Activated T-helper 2 cell treated with anti-CD3 and anti-CD28 coated beads, Interferon-gamma antibody, Interleukin-2, Interleukin-4, amounts not matched to agents 10 μg/mL and 5 μg/mL and 100 μg/mL, durations not matched to agents 14 hours and 24 hours and 36 hours (primary cell): ENCODE measurements at regions not wholly inside any gene's neighbourhood (a gene's known extent, or its start where the extent isn't known, plus 50 kb on each side); places are given as distances from the start of the nearest gene placed in this dataset.

ENCODE experiments used
- DNase-seq: peaks from one replicate; pipeline ENCODE4 v3.0.0; 2021; ENCODE audit warnings: low spot score
- H3K27ac Mint-ChIP-seq: one replicate; pipeline ENCODE4 v1.8.0; 2021; ENCODE audit warnings: mixed read lengths
- H3K27me3 Mint-ChIP-seq: one replicate; pipeline ENCODE4 v1.8.0; 2021; ENCODE audit warnings: low read depth, mixed read lengths
- H3K36me3 Mint-ChIP-seq: one replicate; pipeline ENCODE4 v1.8.0; 2021; ENCODE audit warnings: low read depth, mixed read lengths
- H3K4me1 Mint-ChIP-seq: one replicate; pipeline ENCODE4 v1.8.0; 2021; ENCODE audit warnings: low read depth, mixed read lengths
- H3K4me3 Mint-ChIP-seq: one replicate; pipeline ENCODE4 v1.8.0; 2021; ENCODE audit warnings: low read depth, mild to moderate bottlenecking, moderate library complexity, mixed read lengths
- H3K9me3 Mint-ChIP-seq: one replicate; pipeline ENCODE4 v1.8.0; 2021; ENCODE audit warnings: mixed read lengths
- intact Hi-C: fragments of 100-400 bp; cut with micrococcal nuclease; formaldehyde crosslinking; loops from one replicate; pipeline ENCODE4 v1.15.1; 2023

DNA sequence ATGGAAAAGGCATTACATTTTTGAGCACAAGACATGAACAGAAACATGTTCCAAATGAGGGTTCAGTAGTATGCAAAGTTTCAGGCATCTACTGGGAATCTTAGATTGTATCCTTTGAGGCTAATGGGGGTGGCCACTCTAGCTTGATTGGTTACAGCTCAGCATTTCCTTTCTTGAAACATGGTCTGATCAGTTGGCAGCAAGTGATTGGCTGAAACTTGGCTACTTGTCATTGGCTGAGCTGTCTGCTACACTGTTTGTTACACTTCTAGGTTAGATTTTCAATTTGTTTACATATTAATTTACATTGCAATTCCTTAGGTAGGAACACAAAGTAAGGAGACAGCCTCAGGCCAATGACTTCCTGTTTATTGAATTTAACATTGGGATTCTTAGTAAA lies 918.0 kb upstream of the SEL1L start:
- intact Hi-C loops, result no loop called here

DNA sequence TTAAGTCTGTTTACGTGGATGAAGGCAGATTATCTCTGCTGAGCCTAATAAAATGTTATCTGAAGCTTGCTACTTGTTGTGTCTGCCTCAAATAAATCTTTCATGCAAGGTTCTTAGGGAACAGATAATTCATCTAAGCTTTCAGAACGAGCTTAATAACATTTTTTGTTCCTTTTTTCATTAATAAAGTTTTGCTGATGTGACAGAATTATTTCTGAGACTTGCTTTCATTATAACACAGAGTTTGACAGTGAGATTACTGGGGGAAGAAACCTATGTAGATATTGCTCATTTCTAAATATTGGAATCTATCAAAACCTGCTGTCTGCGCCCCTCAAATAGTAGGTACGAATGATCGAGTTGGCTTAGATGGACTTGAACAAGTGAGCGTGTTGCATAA lies 948.7 kb upstream of the SEL1L start:
- peaks cover 43% of the 10 kb centered on the region for H3K9me3 Mint-ChIP-seq
- no peaks in the 10 kb centered on the region for H3K4me1 Mint-ChIP-seq
- DNase-seq, result no peak
- intact Hi-C loops, result no loop called here
- H3K27ac Mint-ChIP-seq, result no peak overlapping the region
- no peak overlapping the region for H3K4me3 Mint-ChIP-seq
- H3K36me3 Mint-ChIP-seq, result no peaks in the 10 kb centered on the region
- H3K27me3 Mint-ChIP-seq, result no peaks in the 10 kb centered on the region

More for the DNA sequence above, 918.0 kb upstream of the SEL1L start:
- H3K9me3 Mint-ChIP-seq, result peaks cover 17% of the 10 kb centered on the region
- no peak for DNase-seq
- no peak overlapping the region for H3K4me3 Mint-ChIP-seq
- H3K27ac Mint-ChIP-seq, result no peak overlapping the region
- no peaks in the 10 kb centered on the region for H3K4me1 Mint-ChIP-seq
- no peaks in the 10 kb centered on the region for H3K27me3 Mint-ChIP-seq
- H3K36me3 Mint-ChIP-seq, result no peaks in the 10 kb centered on the region

DNA sequence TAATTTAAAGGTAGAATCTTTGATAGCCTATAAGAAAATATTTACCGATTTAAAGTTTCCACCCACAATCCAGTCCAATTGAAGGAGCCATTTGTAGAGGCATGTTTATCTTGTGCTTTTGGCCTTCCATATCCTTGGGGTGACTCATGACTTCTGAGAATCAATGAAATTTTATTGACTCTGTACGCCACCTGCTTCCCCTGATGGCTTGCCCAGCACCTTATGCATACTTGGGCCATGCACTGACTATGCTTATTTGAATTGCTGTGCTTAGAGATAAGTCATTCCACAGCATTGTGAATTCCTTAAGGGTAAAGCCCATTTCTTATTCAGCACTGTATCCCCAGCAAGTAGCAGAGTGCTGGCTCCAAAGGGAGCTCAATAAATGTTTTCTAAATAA lies 954.8 kb upstream of the SEL1L start:
- no peak overlapping the region for H3K27ac Mint-ChIP-seq
- no peaks in the 10 kb centered on the region for H3K4me1 Mint-ChIP-seq
- no peak overlapping the region for H3K4me3 Mint-ChIP-seq
- peaks cover 40% of the 10 kb centered on the region for H3K9me3 Mint-ChIP-seq
- intact Hi-C loops, result no loop called here
- no peaks in the 10 kb centered on the region for H3K36me3 Mint-ChIP-seq
- DNase-seq, result no peak
- no peaks in the 10 kb centered on the region for H3K27me3 Mint-ChIP-seq

DNA sequence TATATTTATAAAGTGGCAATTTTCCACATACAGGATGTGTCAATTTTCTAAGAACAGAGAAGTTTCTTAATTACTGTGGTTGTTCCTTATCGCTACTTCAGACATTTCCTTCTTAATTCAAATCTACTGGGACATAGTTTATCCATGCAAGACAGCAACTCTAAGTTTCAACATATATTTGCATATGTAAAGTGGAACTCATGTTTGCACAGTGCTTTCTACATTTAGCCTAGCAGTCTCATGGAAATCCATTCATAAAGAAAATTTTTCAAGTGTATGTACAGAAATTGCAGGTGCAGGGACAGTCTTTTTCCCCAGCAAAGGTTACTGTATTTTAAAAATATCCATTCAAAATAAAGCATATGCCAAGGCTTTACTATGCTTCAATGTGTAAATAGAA lies 956.7 kb upstream of the SEL1L start:
- no peak for DNase-seq
- intact Hi-C loops, result no loop called here

DNA sequence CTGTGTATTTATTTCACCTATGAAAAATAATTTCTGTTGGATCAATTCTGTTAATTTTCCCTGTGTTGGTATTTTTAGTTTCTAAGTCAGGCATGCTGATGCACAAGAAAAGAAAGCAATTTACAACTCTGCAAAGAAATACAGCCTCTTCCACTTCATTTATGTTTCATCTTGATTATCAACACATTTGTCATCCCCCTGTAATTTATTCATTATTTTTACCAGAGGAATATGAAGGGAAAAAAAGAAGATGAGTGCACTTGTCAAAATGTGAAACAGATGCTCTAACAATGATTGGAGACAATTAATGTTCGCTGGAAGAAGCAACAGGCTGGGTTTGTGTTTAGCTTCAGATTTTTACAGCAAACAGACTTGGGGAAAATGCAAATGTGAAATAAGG lies 958.5 kb upstream of the SEL1L start:
- intact Hi-C loops, result no loop called here
- Mint-ChIP-seq H3K4me3 (no peak overlapping the region), H3K9me3 (peaks cover 38% of the 10 kb centered on the region), H3K4me1 (no peaks in the 10 kb centered on the region), H3K27me3 (no peaks in the 10 kb centered on the region), H3K27ac (no peak overlapping the region), H3K36me3 (no peaks in the 10 kb centered on the region)
- DNase-seq, result no peak

More for the DNA sequence above, 956.7 kb upstream of the SEL1L start:
- Mint-ChIP-seq H3K27me3 (no peaks in the 10 kb centered on the region), H3K36me3 (no peaks in the 10 kb centered on the region), H3K27ac (no peak overlapping the region), H3K9me3 (peaks cover 32% of the 10 kb centered on the region), H3K4me3 (no peak overlapping the region), H3K4me1 (no peaks in the 10 kb centered on the region)

DNA sequence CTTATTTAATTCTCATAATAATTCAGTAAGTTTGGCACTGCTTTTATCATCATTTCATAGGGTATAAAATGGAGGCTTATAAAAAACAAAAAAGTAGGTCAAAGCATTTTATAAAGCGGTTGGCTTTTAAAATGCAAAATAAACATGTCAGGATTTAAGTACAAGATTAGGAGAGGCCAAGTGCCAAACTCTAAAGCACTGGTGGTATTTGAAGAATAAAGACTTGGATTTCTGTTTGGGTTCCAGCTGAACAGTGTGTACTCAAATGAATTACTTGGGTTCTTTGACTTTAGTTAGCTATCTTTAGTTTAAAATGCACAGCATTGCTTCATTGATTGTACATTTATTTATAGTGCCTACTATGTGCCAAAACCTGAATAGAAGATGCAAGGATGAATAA lies 966.6 kb upstream of the SEL1L start:
- no peaks in the 10 kb centered on the region for H3K4me1 Mint-ChIP-seq
- H3K4me3 Mint-ChIP-seq, result no peak overlapping the region
- H3K27me3 Mint-ChIP-seq, result no peaks in the 10 kb centered on the region
- peaks cover 29% of the 10 kb centered on the region for H3K9me3 Mint-ChIP-seq
- no peaks in the 10 kb centered on the region for H3K36me3 Mint-ChIP-seq
- DNase-seq, result no peak
- H3K27ac Mint-ChIP-seq, result no peak overlapping the region
- intact Hi-C loops, result no loop called here

DNA sequence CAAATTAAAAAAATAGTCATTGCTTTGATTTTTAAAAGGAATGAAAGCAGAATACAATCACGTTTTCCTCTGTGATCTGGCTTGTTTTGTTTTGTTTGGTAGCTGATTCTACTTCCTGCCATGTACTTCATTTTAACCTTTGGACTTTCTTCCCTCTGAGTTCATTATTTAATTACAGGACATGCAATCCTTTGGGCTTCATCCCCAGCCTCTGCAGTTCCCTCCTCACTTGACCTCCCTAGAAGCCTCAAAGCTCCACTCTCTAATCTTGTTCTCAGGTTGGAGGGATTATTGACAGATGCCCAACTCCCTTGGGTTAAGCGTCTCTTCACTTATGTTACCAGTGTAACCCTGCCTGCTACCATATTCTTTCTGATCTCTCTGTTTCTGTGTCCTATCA lies 967.9 kb upstream of the SEL1L start:
- Mint-ChIP-seq H3K4me3 (no peak overlapping the region), H3K9me3 (peaks cover 23% of the 10 kb centered on the region), H3K36me3 (no peaks in the 10 kb centered on the region), H3K27me3 (no peaks in the 10 kb centered on the region), H3K4me1 (no peaks in the 10 kb centered on the region), H3K27ac (no peak overlapping the region)
- intact Hi-C loops, result no loop called here
- DNase-seq, result no peak

DNA sequence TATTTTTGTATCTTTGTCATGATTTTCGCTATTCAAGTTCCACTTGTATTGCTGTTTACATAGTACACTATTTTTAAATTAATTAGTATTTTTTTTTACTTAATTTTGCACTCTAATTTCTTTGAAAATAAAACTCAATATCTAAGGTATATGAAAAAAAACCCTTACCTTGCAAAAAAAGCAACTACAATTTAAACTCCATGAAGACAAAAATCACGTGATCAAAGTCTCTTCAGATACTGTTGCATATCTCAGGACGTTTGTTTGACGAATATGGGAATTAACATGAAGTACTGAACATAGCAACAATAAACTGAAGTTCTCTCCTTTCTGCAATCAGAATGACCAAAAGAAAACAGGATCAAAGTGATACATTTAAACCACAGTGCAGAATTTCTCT lies 968.4 kb upstream of the SEL1L start:
- H3K9me3 Mint-ChIP-seq, result peaks cover 24% of the 10 kb centered on the region
- no peaks in the 10 kb centered on the region for H3K4me1 Mint-ChIP-seq
- no peaks in the 10 kb centered on the region for H3K27me3 Mint-ChIP-seq
- H3K4me3 Mint-ChIP-seq, result no peak overlapping the region
- no peak for DNase-seq
- intact Hi-C loops, result no loop called here
- H3K27ac Mint-ChIP-seq, result no peak overlapping the region
- H3K36me3 Mint-ChIP-seq, result no peaks in the 10 kb centered on the region

DNA sequence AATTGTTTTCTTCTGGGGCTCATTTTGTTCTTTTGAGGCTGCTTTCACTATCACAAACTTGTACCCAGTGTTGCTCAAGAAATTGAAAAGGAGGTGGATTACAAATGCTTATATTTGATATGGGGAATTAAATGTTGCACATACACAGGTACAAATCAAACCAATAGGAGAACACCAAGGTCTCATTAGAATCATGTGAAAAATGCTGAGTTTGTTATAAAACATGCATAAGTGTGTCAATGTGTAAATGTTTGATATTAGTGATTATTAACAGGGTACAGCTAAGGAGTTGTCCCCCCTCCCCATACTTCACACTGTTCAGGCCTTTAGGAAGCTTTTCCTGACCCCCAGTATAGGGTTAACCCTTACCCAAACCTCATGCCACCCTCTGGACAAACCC lies 971.2 kb upstream of the SEL1L start:
- DNase-seq, result no peak
- Mint-ChIP-seq H3K4me3 (no peak overlapping the region), H3K27me3 (no peaks in the 10 kb centered on the region), H3K4me1 (no peaks in the 10 kb centered on the region), H3K36me3 (no peaks in the 10 kb centered on the region), H3K27ac (no peak overlapping the region), H3K9me3 (peaks cover 27% of the 10 kb centered on the region)
- intact Hi-C loops, result no loop called here

DNA sequence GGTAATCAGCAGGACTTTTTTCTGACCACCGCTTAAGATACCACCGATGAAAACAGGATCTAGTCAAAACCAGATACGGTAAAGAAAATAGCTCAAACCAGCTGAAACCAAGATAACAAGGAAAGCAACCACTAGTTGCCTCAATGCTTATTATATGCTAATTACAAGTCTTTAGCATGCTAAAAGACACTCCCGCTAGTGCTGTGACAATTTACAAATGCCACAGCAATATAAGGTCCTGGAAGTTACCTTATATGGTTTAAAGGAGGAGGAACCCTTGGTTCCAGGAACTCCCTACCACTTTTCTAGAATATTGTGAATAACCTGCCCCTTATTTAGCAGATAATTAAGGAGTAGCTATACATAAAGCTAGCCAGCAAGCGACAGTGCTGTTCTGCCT lies 976.4 kb upstream of the SEL1L start:
- intact Hi-C loops, result no loop called here
- Mint-ChIP-seq H3K4me1 (no peaks in the 10 kb centered on the region), H3K27me3 (no peaks in the 10 kb centered on the region), H3K9me3 (peaks cover 18% of the 10 kb centered on the region), H3K27ac (no peak overlapping the region), H3K4me3 (no peak overlapping the region), H3K36me3 (no peaks in the 10 kb centered on the region)
- DNase-seq, result no peak

DNA sequence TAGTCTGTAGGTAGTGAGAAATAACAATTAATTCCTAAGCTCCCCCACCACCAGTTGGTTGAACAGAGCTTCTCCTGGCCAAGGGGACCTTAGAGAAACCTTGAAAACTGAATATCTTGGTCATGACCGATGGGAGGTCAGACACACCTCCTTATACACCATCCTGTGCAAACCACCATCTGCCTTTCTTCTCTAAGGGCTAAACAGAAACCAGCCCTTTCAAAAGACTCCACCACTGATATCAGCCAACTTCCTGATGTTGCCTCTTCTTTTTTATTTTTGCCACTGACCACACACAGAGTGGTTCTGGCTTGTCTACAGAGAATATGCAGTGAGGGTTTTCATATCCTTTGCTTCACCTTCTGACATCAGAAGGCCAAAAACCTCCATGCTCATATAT lies 977.7 kb upstream of the SEL1L start:
- no peak overlapping the region for H3K27ac Mint-ChIP-seq
- intact Hi-C loops, result no loop called here
- H3K9me3 Mint-ChIP-seq, result peaks cover 25% of the 10 kb centered on the region
- H3K27me3 Mint-ChIP-seq, result no peaks in the 10 kb centered on the region
- H3K36me3 Mint-ChIP-seq, result no peaks in the 10 kb centered on the region
- H3K4me1 Mint-ChIP-seq, result no peaks in the 10 kb centered on the region
- no peak for DNase-seq
- no peak overlapping the region for H3K4me3 Mint-ChIP-seq

DNA sequence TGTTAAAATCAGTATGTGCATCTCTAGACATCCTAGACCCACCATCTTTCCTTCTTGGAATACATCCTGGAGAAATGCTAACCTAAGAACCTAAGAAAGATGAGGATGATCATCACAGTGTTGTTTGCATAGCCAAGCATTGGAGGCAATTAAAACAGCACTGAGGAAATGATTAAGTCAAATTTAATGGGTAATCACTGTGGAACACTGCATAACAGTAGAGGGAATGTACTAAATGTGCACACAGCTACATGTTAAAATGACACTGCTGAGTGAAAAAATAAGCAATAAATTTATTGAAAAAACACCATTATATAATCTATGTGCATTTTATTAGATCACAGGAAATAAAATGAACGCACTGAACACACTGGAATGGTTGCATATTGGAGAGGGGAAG lies 987.1 kb upstream of the SEL1L start:
- H3K27ac Mint-ChIP-seq, result no peak overlapping the region
- H3K4me1 Mint-ChIP-seq, result no peaks in the 10 kb centered on the region
- peaks cover 39% of the 10 kb centered on the region for H3K9me3 Mint-ChIP-seq
- intact Hi-C loops, result no loop called here
- no peaks in the 10 kb centered on the region for H3K27me3 Mint-ChIP-seq
- DNase-seq, result no peak
- H3K36me3 Mint-ChIP-seq, result no peaks in the 10 kb centered on the region
- no peak overlapping the region for H3K4me3 Mint-ChIP-seq

DNA sequence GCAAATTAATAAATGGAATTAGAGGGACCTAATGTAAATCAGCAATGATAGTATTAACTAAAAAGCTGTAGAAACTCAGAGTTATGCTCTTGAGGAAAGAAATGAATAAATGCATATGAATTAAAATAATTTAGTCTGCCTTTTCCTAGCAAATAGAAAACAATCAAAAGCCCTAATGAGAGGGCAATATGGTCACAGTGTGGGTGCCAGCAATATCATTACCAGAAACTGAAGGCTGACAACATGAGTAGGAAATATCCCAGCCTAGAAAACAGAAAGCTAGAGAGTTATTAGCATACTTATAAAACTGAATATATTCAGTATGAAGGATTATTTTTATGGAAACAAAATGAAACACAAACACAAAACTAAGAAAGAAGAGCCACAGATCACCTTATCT lies 987.5 kb upstream of the SEL1L start:
- H3K9me3 Mint-ChIP-seq, result peaks cover 39% of the 10 kb centered on the region
- no peak for DNase-seq
- intact Hi-C loops, result no loop called here
- H3K4me1 Mint-ChIP-seq, result no peaks in the 10 kb centered on the region
- no peak overlapping the region for H3K4me3 Mint-ChIP-seq
- H3K27ac Mint-ChIP-seq, result no peak overlapping the region
- H3K36me3 Mint-ChIP-seq, result no peaks in the 10 kb centered on the region
- no peaks in the 10 kb centered on the region for H3K27me3 Mint-ChIP-seq

DNA sequence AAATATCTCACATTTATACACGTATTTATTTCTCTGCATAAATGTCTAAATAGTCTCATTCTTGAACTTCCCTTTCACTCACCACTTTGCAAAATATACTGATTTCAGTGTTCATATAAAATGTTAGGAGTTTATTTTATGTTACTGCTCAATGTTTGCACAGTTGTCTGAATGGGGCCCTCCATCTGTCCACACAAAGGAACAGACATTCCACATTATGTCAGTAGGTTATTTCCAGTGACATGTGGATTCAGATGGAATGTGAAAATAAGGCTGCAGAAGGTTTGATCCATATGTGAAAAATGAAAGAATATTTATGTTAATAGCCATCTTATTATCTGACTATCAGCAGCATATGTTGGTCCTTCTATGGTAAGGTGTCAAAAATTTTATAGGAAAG lies 994.4 kb upstream of the SEL1L start:
- no peaks in the 10 kb centered on the region for H3K27me3 Mint-ChIP-seq
- H3K27ac Mint-ChIP-seq, result no peak overlapping the region
- intact Hi-C loops, result no loop called here
- no peaks in the 10 kb centered on the region for H3K36me3 Mint-ChIP-seq
- no peaks in the 10 kb centered on the region for H3K4me1 Mint-ChIP-seq
- peaks cover 44% of the 10 kb centered on the region for H3K9me3 Mint-ChIP-seq
- no peak overlapping the region for H3K4me3 Mint-ChIP-seq
- no peak for DNase-seq
